ENCODE measurements at regions not wholly inside any gene's neighbourhood (a gene's known extent, or its start where the extent isn't known, plus 50 kb on each side); places are given as distances from the start of the nearest gene placed in this dataset.

- H3K27me3 ChIP-seq (ENCODE audit: low read length): no peaks in the 10 kb centered on the region
- no peaks in the 10 kb centered on the region for H3K79me2 ChIP-seq (ENCODE audit: insufficient read depth, low read length)
- no peaks in the 10 kb centered on the region for H4K20me1 ChIP-seq (ENCODE audit: low read depth, low read length)
- H3K9ac ChIP-seq (ENCODE audit: low read length): no peak overlapping the region
- no peak overlapping the region for H3K4me3 ChIP-seq (ENCODE audit: insufficient read depth, low read length, poor library complexity, severe bottlenecking)
- H2AFZ ChIP-seq (ENCODE audit: low read depth, low read length, severe bottlenecking): no peak overlapping the region
- no peak overlapping the region for H3K4me2 ChIP-seq (ENCODE audit: low read depth, low read length, poor library complexity, severe bottlenecking)
- no peaks in the 10 kb centered on the region for H3K9me2 ChIP-seq (replicated peaks; ENCODE audit: insufficient read depth, low read length)
- H3K27ac ChIP-seq (ENCODE audit: low read depth, low read length): no peak overlapping the region
- TF ChIP-seq EZH2phosphoT487 (conservative IDR thresholded peaks at IDR 0.05; ENCODE audit: low read length): no peak
- no peak for TF ChIP-seq CTCF (IDR thresholded peaks at IDR 0.05; ENCODE audit: insufficient read depth, low read length, poor library complexity, severe bottlenecking)
- no peaks in the 10 kb centered on the region for H3K36me3 ChIP-seq (ENCODE audit: low read length)
- no peaks in the 10 kb centered on the region for H3F3A ChIP-seq (ENCODE audit: insufficient read depth)
- H3K9me3 ChIP-seq (ENCODE audit: insufficient read depth, low read length): no peaks in the 10 kb centered on the region
Observed at GRCh38 chr18:59813942-59814341, 85.9 kb upstream of the PMAIP1 start.

GRCh38 chr18:59810735-59811520 lies 88.9 kb upstream of the PMAIP1 start:
- no peak for TF ChIP-seq CTCF (IDR thresholded peaks at IDR 0.05; ENCODE audit: insufficient read depth, low read length, poor library complexity, severe bottlenecking)
- TF ChIP-seq EZH2phosphoT487 (conservative IDR thresholded peaks at IDR 0.05; ENCODE audit: low read length): no peak
- no peak overlapping the region for H3K4me2 ChIP-seq (ENCODE audit: low read depth, low read length, poor library complexity, severe bottlenecking)
- H3K27me3 ChIP-seq (ENCODE audit: low read length): no peaks in the 10 kb centered on the region
- no peaks in the 10 kb centered on the region for H3F3A ChIP-seq (ENCODE audit: insufficient read depth)
- H3K9ac ChIP-seq (ENCODE audit: low read length): no peak overlapping the region
- H2AFZ ChIP-seq (ENCODE audit: low read depth, low read length, severe bottlenecking): no peak overlapping the region
- no peaks in the 10 kb centered on the region for H3K79me2 ChIP-seq (ENCODE audit: insufficient read depth, low read length)
- H4K20me1 ChIP-seq (ENCODE audit: low read depth, low read length): no peaks in the 10 kb centered on the region
- H3K4me3 ChIP-seq (ENCODE audit: insufficient read depth, low read length, poor library complexity, severe bottlenecking): no peak overlapping the region
- no peak overlapping the region for H3K27ac ChIP-seq (ENCODE audit: low read depth, low read length)
- H3K36me3 ChIP-seq (ENCODE audit: low read length): no peaks in the 10 kb centered on the region
- no peaks in the 10 kb centered on the region for H3K9me3 ChIP-seq (ENCODE audit: insufficient read depth, low read length)
- H3K9me2 ChIP-seq (replicated peaks; ENCODE audit: insufficient read depth, low read length): no peaks in the 10 kb centered on the region

GRCh38 chr18:59810183-59810582 lies 89.6 kb upstream of the PMAIP1 start:
- H3K36me3 ChIP-seq (ENCODE audit: low read length): no peaks in the 10 kb centered on the region
- TF ChIP-seq EZH2phosphoT487 (conservative IDR thresholded peaks at IDR 0.05; ENCODE audit: low read length) (no peak), CTCF (IDR thresholded peaks at IDR 0.05; ENCODE audit: insufficient read depth, low read length, poor library complexity, severe bottlenecking) (no peak)
- H3K79me2 ChIP-seq (ENCODE audit: insufficient read depth, low read length): no peaks in the 10 kb centered on the region
- H3K27me3 ChIP-seq (ENCODE audit: low read length): no peaks in the 10 kb centered on the region
- no peak overlapping the region for H2AFZ ChIP-seq (ENCODE audit: low read depth, low read length, severe bottlenecking)
- H3K9ac ChIP-seq (ENCODE audit: low read length): no peak overlapping the region
- H3K9me2 ChIP-seq (replicated peaks; ENCODE audit: insufficient read depth, low read length): no peaks in the 10 kb centered on the region
- no peaks in the 10 kb centered on the region for H3F3A ChIP-seq (ENCODE audit: insufficient read depth)
- H4K20me1 ChIP-seq (ENCODE audit: low read depth, low read length): no peaks in the 10 kb centered on the region
- H3K27ac ChIP-seq (ENCODE audit: low read depth, low read length): no peak overlapping the region
- H3K4me3 ChIP-seq (ENCODE audit: insufficient read depth, low read length, poor library complexity, severe bottlenecking): no peak overlapping the region
- no peaks in the 10 kb centered on the region for H3K9me3 ChIP-seq (ENCODE audit: insufficient read depth, low read length)
- no peak overlapping the region for H3K4me2 ChIP-seq (ENCODE audit: low read depth, low read length, poor library complexity, severe bottlenecking)
